Lung (tissue), 11 donors: ENCODE measurements at regions not wholly inside any gene's neighbourhood (a gene's known extent, or its start where the extent isn't known, plus 50 kb on each side); places are given as distances from the start of the nearest gene placed in this dataset.

Experiments used
- ATAC-seq: fragments of 200-7000 bp; cut with Tn5 transposase; one replicate; pipeline ENCODE4 v1.9.1; 2020; ENCODE audit warnings: moderate number of reproducible peaks; ENCODE audit not compliant: insufficient read depth, low FRiP score
- DNase-seq, 3 donors: peaks; one replicate each; pipeline ENCODE4 v3.0.0-alpha.2; 2013 to 2017
- H3K27ac ChIP-seq, 2 donors: one replicate each; pipeline ENCODE4 v1.5.1; 2013; ENCODE audit warnings: mild to moderate bottlenecking in 2 of 2, moderate library complexity in 2 of 2, control low read depth in 1 of 2, inconsistent platforms in 1 of 2, low read depth in 1 of 2, low read length in 1 of 2
- H3K27me3 ChIP-seq, 3 donors: one replicate each; pipeline ENCODE4 v1.5.1; 2013; ENCODE audit warnings: low read length in 2 of 3; ENCODE audit not compliant: control insufficient read depth in 3 of 3, insufficient read depth in 3 of 3
- H3K36me3 ChIP-seq, 4 donors: one replicate each; pipeline ENCODE4 v1.5.1; 2013; ENCODE audit warnings: low read length in 4 of 4, mild to moderate bottlenecking in 1 of 4, moderate library complexity in 1 of 4; ENCODE audit not compliant: control insufficient read depth in 4 of 4, insufficient read depth in 4 of 4
- H3K4me1 ChIP-seq, 5 donors: one replicate each; pipeline ENCODE4 v1.5.1; 2013; ENCODE audit warnings: low read length in 5 of 5, mild to moderate bottlenecking in 2 of 5, moderate library complexity in 1 of 5; ENCODE audit not compliant: control insufficient read depth in 5 of 5, insufficient read depth in 5 of 5
- H3K4me3 ChIP-seq: one replicate; pipeline ENCODE4 v1.5.1; 2013; ENCODE audit warnings: mild to moderate bottlenecking, control low read depth, moderate library complexity
- H3K9ac ChIP-seq, 2 donors: one replicate each; pipeline ENCODE4 v1.5.1; 2013; ENCODE audit warnings: low read length in 2 of 2, control low read depth in 1 of 2; ENCODE audit not compliant: insufficient read depth in 1 of 2
- H3K9me3 ChIP-seq, 4 donors: one replicate each; pipeline ENCODE4 v1.5.1; 2013; ENCODE audit warnings: low read length in 3 of 4, mild to moderate bottlenecking in 1 of 4, moderate library complexity in 1 of 4; ENCODE audit not compliant: control insufficient read depth in 4 of 4, insufficient read depth in 3 of 4
- CTCF ChIP-seq: IDR thresholded peaks from 2 replicates; pipeline ENCODE4 v1.5.1; 2012; ENCODE audit warnings: mild to moderate bottlenecking; ENCODE audit errors: control extremely low read depth, extremely low read depth
- WGBS, 2 donors: extraction: QIAGEN DNeasy Blood & Tissue Kit; methylation state at CpG; one replicate each; pipeline ENCODE4 v1.1.7; 2013; 5-methylcytosine and 5-hydroxymethylcytosine counted together
- donor health status: control.
- donor health status: control.
- donor health status: Bipolar disorder and iron deficiency.
- donor health status: healthy.
- donor health status: DM: yes; HTN: yes; CAD: no.

- Histone ChIP-seq H3K4me3 (no peak overlapping the region), H3K27ac (no peak overlapping the region), H3K9me3 (peaks cover 0 to 9% (median 3%) of the 10 kb centered on the region in 4 donors), H3K9ac (no peak overlapping the region), H3K36me3 (no peaks in the 10 kb centered on the region), H3K27me3 (no peaks in the 10 kb centered on the region), H3K4me1 (no peaks in the 10 kb centered on the region)
- DNase-seq (no peak), ATAC-seq (no peak)
- WGBS, 2 donors: 62 to 71% methylated on average over 3 of the region's 3 CpGs
- TF ChIP-seq CTCF: no peak
Measured at GRCh38 chr15:85976986-85977385, 102.7 kb upstream of the AGBL1 start.

GRCh38 chr15:85977586-85977985 lies 102.1 kb upstream of the AGBL1 start:
- no peak for DNase-seq
- Histone ChIP-seq H3K4me3 (no peak overlapping the region), H3K9ac (no peak overlapping the region), H3K27ac (no peak overlapping the region), H3K9me3 (peaks cover 0 to 9% (median 4%) of the 10 kb centered on the region in 4 donors), H3K27me3 (no peaks in the 10 kb centered on the region), H3K4me1 (no peaks in the 10 kb centered on the region), H3K36me3 (no peaks in the 10 kb centered on the region)
- TF ChIP-seq CTCF: no peak
- no peak for ATAC-seq
- 84 to 91% methylated on average over 2 of the region's 2 CpGs for WGBS, 2 donors

- WGBS, 2 donors: 97 to 98% methylated on average over 5 of the region's 5 CpGs
- Histone ChIP-seq H3K9ac (no peak overlapping the region), H3K36me3 (no peaks in the 10 kb centered on the region), H3K27ac (no peak overlapping the region), H3K4me1 (no peaks in the 10 kb centered on the region), H3K9me3 (peaks cover 0 to 9% (median 4%) of the 10 kb centered on the region in 4 donors), H3K27me3 (no peaks in the 10 kb centered on the region), H3K4me3 (no peak overlapping the region)
- no peak for TF ChIP-seq CTCF
- ATAC-seq: no peak
- DNase-seq: no peak
Measured at GRCh38 chr15:85979929-85980328, 99.7 kb upstream of the AGBL1 start.

GRCh38 chr15:85980946-85981345 lies 98.7 kb upstream of the AGBL1 start:
- ATAC-seq: no peak

More at GRCh38 chr15:85980946-85981345, 98.7 kb upstream of the AGBL1 start:
- Histone ChIP-seq H3K4me1 (peaks cover 0 to under 1% (median 0%) of the 10 kb centered on the region in 5 donors), H3K9me3 (peaks cover 0 to 7% (median 4%) of the 10 kb centered on the region in 4 donors), H3K9ac (no peak overlapping the region), H3K27me3 (no peaks in the 10 kb centered on the region), H3K27ac (no peak overlapping the region), H3K36me3 (no peaks in the 10 kb centered on the region), H3K4me3 (no peak overlapping the region)
- WGBS, 2 donors: 58 to 61% methylated on average over 5 of the region's 5 CpGs
- TF ChIP-seq CTCF: no peak
- no peak for DNase-seq
